ENCODE measurements at regions not wholly inside any gene's neighbourhood (a gene's known extent, or its start where the extent isn't known, plus 50 kb on each side); places are given as distances from the start of the nearest gene placed in this dataset.

DNA sequence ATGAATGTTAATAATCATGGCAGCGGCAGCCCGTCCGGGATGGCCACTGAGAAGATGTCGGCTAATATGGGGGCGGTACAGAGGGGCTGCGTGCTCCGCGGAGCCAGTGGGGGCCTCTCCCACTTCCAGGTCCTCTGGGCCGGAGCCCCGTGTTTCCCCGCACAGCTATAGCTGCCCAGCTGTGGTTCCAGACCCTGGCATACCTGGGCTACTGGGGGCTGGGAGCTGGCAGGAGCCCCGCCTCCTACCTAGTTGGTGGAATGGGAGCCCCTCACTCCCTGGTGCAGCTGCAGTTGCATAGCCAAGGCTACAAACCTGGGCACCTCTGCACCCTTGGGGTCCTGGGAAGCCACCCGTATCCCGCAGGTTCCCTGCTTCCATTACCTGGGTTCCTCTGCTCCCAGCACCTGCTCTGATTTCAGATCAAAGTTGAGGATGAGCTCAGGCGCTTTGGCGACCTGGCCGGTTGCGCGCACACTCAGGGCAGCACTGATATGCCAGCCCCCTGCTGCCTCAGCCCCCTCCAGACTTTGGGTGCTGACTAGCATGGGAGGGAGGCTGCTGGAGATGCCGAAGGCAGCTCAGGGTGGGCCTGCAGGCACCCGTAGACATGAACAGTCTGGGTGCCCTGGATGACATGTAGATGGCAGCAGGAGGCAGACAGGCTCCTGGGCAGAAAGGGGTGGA lies 236.5 kb upstream of the SEMA3D start:
- no CpG with 5 or more reads among the region's 21 CpGs for WGBS (ENCODE audit: extremely low coverage, insufficient coverage, low lambda C conversion rate)
- Histone ChIP-seq H2BK120ac (ENCODE audit: low read depth, low read length) (no peak overlapping the region), H3K79me2 (ENCODE audit: control insufficient read depth, insufficient read depth, low read length) (no peaks in the 10 kb centered on the region)

DNA sequence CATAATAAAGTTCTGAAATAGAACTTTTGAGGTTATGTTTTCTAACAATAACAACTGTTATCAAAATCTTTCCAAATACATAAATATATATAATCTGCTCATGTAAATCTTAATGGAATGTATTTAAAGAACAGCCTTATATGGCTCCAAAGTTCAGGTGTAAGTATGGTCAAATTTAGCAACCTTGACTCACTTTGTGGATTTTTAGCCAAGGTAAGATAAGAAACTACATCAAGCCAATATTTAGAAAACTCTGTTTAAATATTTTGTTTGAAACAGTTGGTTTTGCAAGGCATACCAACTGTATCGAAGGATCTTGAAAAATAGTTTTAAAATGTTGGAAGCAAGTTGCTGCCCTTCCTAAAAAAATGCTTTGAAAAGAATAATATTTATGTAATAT lies 228.9 kb upstream of the SEMA3D start:
- no peak overlapping the region for H2AK5ac ChIP-seq (ENCODE audit: low read length)
- no CpG with 5 or more reads among the region's 1 CpG for WGBS (ENCODE audit: extremely low coverage, insufficient coverage, low lambda C conversion rate)
- DNase-seq: no peak

More for the DNA sequence above, 236.5 kb upstream of the SEMA3D start:
- no peak overlapping the region for H3K4ac ChIP-seq (ENCODE audit: low read depth, low read length)
- no peak overlapping the region for H3K27ac ChIP-seq (ENCODE audit: low read depth, low read length)
- no peaks in the 10 kb centered on the region for H3K36me3 ChIP-seq (ENCODE audit: control insufficient read depth, insufficient read depth, low read length)
- no peak overlapping the region for H3K18ac ChIP-seq (ENCODE audit: low read length)
- H3K27me3 ChIP-seq (ENCODE audit: insufficient read depth, low read length, poor library complexity): no peaks in the 10 kb centered on the region
- no peaks in the 10 kb centered on the region for H3K79me1 ChIP-seq (ENCODE audit: low read length)
- H3K9ac ChIP-seq (ENCODE audit: low read length): no peak overlapping the region
- no peak overlapping the region for H3K23ac ChIP-seq (ENCODE audit: low read length)
- DNase-seq: no peak
- H2BK5ac ChIP-seq (ENCODE audit: low read length): no peak overlapping the region
- no peak overlapping the region for H3K56ac ChIP-seq (ENCODE audit: low read length)
- no peak overlapping the region for H4K5ac ChIP-seq (ENCODE audit: low read length)
- no peak overlapping the region for H3K4me2 ChIP-seq (ENCODE audit: low read length)
- no peaks in the 10 kb centered on the region for H3K4me1 ChIP-seq (ENCODE audit: control insufficient read depth, low read depth, low read length)
- H2AK5ac ChIP-seq (ENCODE audit: low read length): no peak overlapping the region
- no peak overlapping the region for H3K4me3 ChIP-seq (ENCODE audit: low read length)
- H4K8ac ChIP-seq (ENCODE audit: low read depth, low read length): no peak overlapping the region
- no peak overlapping the region for H2BK15ac ChIP-seq (replicated peaks; ENCODE audit: low read depth)

DNA sequence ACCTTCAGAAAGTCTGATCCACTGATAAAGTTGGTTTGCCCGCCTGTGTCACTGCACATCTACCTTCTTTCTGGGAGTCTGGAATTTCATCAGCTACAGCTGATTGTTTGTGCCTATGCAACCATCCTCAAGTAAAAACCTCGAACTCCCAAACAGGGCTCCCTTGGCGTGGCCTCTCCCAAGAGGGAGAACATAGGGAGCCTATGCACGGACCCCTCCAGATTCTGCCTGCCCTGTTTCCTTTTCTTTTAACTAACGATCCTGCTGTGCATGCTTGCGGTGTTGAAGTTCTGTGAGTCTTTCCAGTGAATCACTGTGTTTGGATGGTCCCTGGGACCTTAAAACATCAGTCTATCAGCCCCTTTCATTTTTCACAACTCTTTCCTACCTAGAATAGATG lies 226.9 kb upstream of the SEMA3D start:
- H3K18ac ChIP-seq (ENCODE audit: low read length): no peak overlapping the region
- no peak overlapping the region for H4K8ac ChIP-seq (ENCODE audit: low read depth, low read length)
- H4K5ac ChIP-seq (ENCODE audit: low read length): no peak overlapping the region
- DNase-seq: no peak
- no peak overlapping the region for H2BK120ac ChIP-seq (ENCODE audit: low read depth, low read length)
- H2BK5ac ChIP-seq (ENCODE audit: low read length): no peak overlapping the region
- no peak overlapping the region for H3K23ac ChIP-seq (ENCODE audit: low read length)
- H3K4me1 ChIP-seq (ENCODE audit: control insufficient read depth, low read depth, low read length): no peaks in the 10 kb centered on the region
- H2BK15ac ChIP-seq (replicated peaks; ENCODE audit: low read depth): no peak overlapping the region
- H3K79me1 ChIP-seq (ENCODE audit: low read length): no peaks in the 10 kb centered on the region
- no peak overlapping the region for H2AK5ac ChIP-seq (ENCODE audit: low read length)
- no peak overlapping the region for H3K9ac ChIP-seq (ENCODE audit: low read length)
- no CpG with 5 or more reads among the region's 6 CpGs for WGBS (ENCODE audit: extremely low coverage, insufficient coverage, low lambda C conversion rate)
- no peaks in the 10 kb centered on the region for H3K36me3 ChIP-seq (ENCODE audit: control insufficient read depth, insufficient read depth, low read length)
- H3K27me3 ChIP-seq (ENCODE audit: insufficient read depth, low read length, poor library complexity): no peaks in the 10 kb centered on the region
- H3K4me3 ChIP-seq (ENCODE audit: low read length): no peak overlapping the region
- no peak overlapping the region for H3K27ac ChIP-seq (ENCODE audit: low read depth, low read length)
- no peaks in the 10 kb centered on the region for H3K79me2 ChIP-seq (ENCODE audit: control insufficient read depth, insufficient read depth, low read length)
- H3K4me2 ChIP-seq (ENCODE audit: low read length): no peak overlapping the region
- H3K4ac ChIP-seq (ENCODE audit: low read depth, low read length): no peak overlapping the region
- no peak overlapping the region for H3K56ac ChIP-seq (ENCODE audit: low read length)

More for the DNA sequence above, 228.9 kb upstream of the SEMA3D start:
- H3K4me1 ChIP-seq (ENCODE audit: control insufficient read depth, low read depth, low read length): no peaks in the 10 kb centered on the region
- H3K56ac ChIP-seq (ENCODE audit: low read length): no peak overlapping the region
- H2BK120ac ChIP-seq (ENCODE audit: low read depth, low read length): no peak overlapping the region
- H3K4ac ChIP-seq (ENCODE audit: low read depth, low read length): no peak overlapping the region
- H3K27me3 ChIP-seq (ENCODE audit: insufficient read depth, low read length, poor library complexity): no peaks in the 10 kb centered on the region
- no peak overlapping the region for H2BK5ac ChIP-seq (ENCODE audit: low read length)
- no peaks in the 10 kb centered on the region for H3K36me3 ChIP-seq (ENCODE audit: control insufficient read depth, insufficient read depth, low read length)
- H3K18ac ChIP-seq (ENCODE audit: low read length): no peak overlapping the region
- H3K79me1 ChIP-seq (ENCODE audit: low read length): no peaks in the 10 kb centered on the region
- H3K9ac ChIP-seq (ENCODE audit: low read length): no peak overlapping the region
- H3K4me3 ChIP-seq (ENCODE audit: low read length): no peak overlapping the region
- H3K4me2 ChIP-seq (ENCODE audit: low read length): no peak overlapping the region
- no peak overlapping the region for H3K27ac ChIP-seq (ENCODE audit: low read depth, low read length)
- H3K79me2 ChIP-seq (ENCODE audit: control insufficient read depth, insufficient read depth, low read length): no peaks in the 10 kb centered on the region
- H4K8ac ChIP-seq (ENCODE audit: low read depth, low read length): no peak overlapping the region
- no peak overlapping the region for H4K5ac ChIP-seq (ENCODE audit: low read length)
- no peak overlapping the region for H3K23ac ChIP-seq (ENCODE audit: low read length)
- H2BK15ac ChIP-seq (replicated peaks; ENCODE audit: low read depth): no peak overlapping the region

DNA sequence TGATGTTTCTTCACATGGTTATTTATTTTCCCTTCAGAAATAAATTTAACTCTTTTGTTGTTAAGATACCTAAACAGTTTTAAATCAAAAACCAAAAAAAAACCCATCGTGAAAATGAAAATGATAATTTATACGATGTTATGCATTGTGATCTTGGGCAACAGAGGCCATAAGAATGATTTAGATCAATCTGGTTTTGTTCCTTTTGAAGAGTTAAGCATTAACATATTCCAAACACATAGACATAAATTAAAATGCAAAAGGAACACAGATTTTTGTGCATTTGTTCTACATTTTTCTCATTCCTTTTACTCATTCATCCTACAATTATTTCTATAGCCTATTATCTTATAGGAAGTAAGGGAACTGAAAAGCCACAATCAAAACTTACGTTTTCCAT lies 226.1 kb upstream of the SEMA3D start:
- Histone ChIP-seq H3K27me3 (ENCODE audit: insufficient read depth, low read length, poor library complexity) (no peaks in the 10 kb centered on the region), H4K5ac (ENCODE audit: low read length) (no peak overlapping the region), H3K36me3 (ENCODE audit: control insufficient read depth, insufficient read depth, low read length) (no peaks in the 10 kb centered on the region), H3K4me3 (ENCODE audit: low read length) (no peak overlapping the region), H3K27ac (ENCODE audit: low read depth, low read length) (no peak overlapping the region), H4K8ac (ENCODE audit: low read depth, low read length) (no peak overlapping the region), H2BK5ac (ENCODE audit: low read length) (no peak overlapping the region), H3K9ac (ENCODE audit: low read length) (no peak overlapping the region), H3K4ac (ENCODE audit: low read depth, low read length) (no peak overlapping the region), H2BK120ac (ENCODE audit: low read depth, low read length) (no peak overlapping the region), H3K4me2 (ENCODE audit: low read length) (no peak overlapping the region), H3K79me1 (ENCODE audit: low read length) (no peaks in the 10 kb centered on the region), H2BK15ac (replicated peaks; ENCODE audit: low read depth) (no peak overlapping the region), H3K56ac (ENCODE audit: low read length) (no peak overlapping the region), H3K79me2 (ENCODE audit: control insufficient read depth, insufficient read depth, low read length) (no peaks in the 10 kb centered on the region), H3K23ac (ENCODE audit: low read length) (no peak overlapping the region), H3K18ac (ENCODE audit: low read length) (no peak overlapping the region), H2AK5ac (ENCODE audit: low read length) (no peak overlapping the region), H3K4me1 (ENCODE audit: control insufficient read depth, low read depth, low read length) (no peaks in the 10 kb centered on the region)
- no peak for DNase-seq
- whole genome bisulfite sequencing (ENCODE audit: extremely low coverage, insufficient coverage, low lambda C conversion rate): no CpG with 5 or more reads among the region's 3 CpGs

DNA sequence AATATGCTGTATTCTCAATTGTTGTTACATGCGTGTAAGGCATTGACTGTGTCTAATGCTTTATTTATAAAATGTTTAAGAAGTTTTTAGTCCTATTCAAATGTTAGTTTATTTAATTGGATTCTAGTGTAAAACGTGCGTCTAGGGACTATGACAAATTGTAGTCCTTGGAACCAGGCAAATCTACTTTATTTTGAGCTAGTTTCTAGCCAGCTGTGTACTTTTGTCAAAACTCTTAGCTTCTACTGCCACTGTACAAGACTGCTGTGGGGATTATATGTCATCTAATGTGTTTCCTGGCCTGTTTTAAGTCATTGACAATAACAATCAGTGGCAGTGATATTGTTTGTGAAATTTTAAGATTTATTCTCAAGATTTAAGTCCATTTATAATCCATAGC lies 220.5 kb upstream of the SEMA3D start:
- H3K27ac ChIP-seq (ENCODE audit: low read depth, low read length): no peak overlapping the region
- no peak overlapping the region for H3K9ac ChIP-seq (ENCODE audit: low read length)
- no peak overlapping the region for H4K8ac ChIP-seq (ENCODE audit: low read depth, low read length)
- no peak overlapping the region for H3K23ac ChIP-seq (ENCODE audit: low read length)
- no peak overlapping the region for H3K18ac ChIP-seq (ENCODE audit: low read length)
- WGBS (ENCODE audit: extremely low coverage, insufficient coverage, low lambda C conversion rate): no CpG with 5 or more reads among the region's 3 CpGs
- H3K36me3 ChIP-seq (ENCODE audit: control insufficient read depth, insufficient read depth, low read length): no peaks in the 10 kb centered on the region
- H4K5ac ChIP-seq (ENCODE audit: low read length): no peak overlapping the region
- H3K4me3 ChIP-seq (ENCODE audit: low read length): no peak overlapping the region
- H3K4ac ChIP-seq (ENCODE audit: low read depth, low read length): no peak overlapping the region
- no peaks in the 10 kb centered on the region for H3K79me2 ChIP-seq (ENCODE audit: control insufficient read depth, insufficient read depth, low read length)
- H3K4me1 ChIP-seq (ENCODE audit: control insufficient read depth, low read depth, low read length): no peaks in the 10 kb centered on the region
- H3K79me1 ChIP-seq (ENCODE audit: low read length): no peaks in the 10 kb centered on the region
- H2AK5ac ChIP-seq (ENCODE audit: low read length): no peak overlapping the region
- no peak overlapping the region for H3K4me2 ChIP-seq (ENCODE audit: low read length)
- DNase-seq: no peak
- no peak overlapping the region for H2BK120ac ChIP-seq (ENCODE audit: low read depth, low read length)
- H2BK15ac ChIP-seq (replicated peaks; ENCODE audit: low read depth): no peak overlapping the region
- H3K56ac ChIP-seq (ENCODE audit: low read length): no peak overlapping the region
- no peak overlapping the region for H2BK5ac ChIP-seq (ENCODE audit: low read length)
- no peaks in the 10 kb centered on the region for H3K27me3 ChIP-seq (ENCODE audit: insufficient read depth, low read length, poor library complexity)
